ENCODE measurements at regions not wholly inside any gene's neighbourhood (a gene's known extent, or its start where the extent isn't known, plus 50 kb on each side); places are given as distances from the start of the nearest gene placed in this dataset.

- no peak overlapping the region for H3K27ac Mint-ChIP-seq
- no peaks in the 10 kb centered on the region for H3K4me1 ChIP-seq (ENCODE audit: control insufficient read depth, insufficient read depth, low read length)
- H3K4me3 Mint-ChIP-seq = no peak overlapping the region
- H3K36me3 ChIP-seq (ENCODE audit: control insufficient read depth, insufficient read depth, low read length) = no peaks in the 10 kb centered on the region
- no peak overlapping the region for H3K27ac ChIP-seq (ENCODE audit: low read depth, low read length)
- no peak overlapping the region for H3K9ac ChIP-seq (ENCODE audit: extremely low read depth, low read length, poor library complexity, severe bottlenecking)
- H3K4me3 ChIP-seq (ENCODE audit: low read length) = no peak overlapping the region
- 94 to 100% methylated on average over 2 to 3 of the region's 3 CpGs for WGBS, 2 experiments (ENCODE audit: insufficient coverage in 1 of 2, insufficient read length in 1 of 2)
- DNase-seq = no peak
- H3K36me3 Mint-ChIP-seq (ENCODE audit: low read depth) = no peaks in the 10 kb centered on the region
- H3K27me3 Mint-ChIP-seq (ENCODE audit: insufficient read depth) = no peaks in the 10 kb centered on the region
- TF ChIP-seq, protein P1, sequence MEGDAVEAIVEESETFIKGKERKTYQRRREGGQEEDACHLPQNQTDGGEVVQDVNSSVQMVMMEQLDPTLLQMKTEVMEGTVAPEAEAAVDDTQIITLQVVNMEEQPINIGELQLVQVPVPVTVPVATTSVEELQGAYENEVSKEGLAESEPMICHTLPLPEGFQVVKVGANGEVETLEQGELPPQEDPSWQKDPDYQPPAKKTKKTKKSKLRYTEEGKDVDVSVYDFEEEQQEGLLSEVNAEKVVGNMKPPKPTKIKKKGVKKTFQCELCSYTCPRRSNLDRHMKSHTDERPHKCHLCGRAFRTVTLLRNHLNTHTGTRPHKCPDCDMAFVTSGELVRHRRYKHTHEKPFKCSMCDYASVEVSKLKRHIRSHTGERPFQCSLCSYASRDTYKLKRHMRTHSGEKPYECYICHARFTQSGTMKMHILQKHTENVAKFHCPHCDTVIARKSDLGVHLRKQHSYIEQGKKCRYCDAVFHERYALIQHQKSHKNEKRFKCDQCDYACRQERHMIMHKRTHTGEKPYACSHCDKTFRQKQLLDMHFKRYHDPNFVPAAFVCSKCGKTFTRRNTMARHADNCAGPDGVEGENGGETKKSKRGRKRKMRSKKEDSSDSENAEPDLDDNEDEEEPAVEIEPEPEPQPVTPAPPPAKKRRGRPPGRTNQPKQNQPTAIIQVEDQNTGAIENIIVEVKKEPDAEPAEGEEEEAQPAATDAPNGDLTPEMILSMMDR (conservative IDR thresholded peaks at IDR 0.05) = no peak
- peaks cover 11% of the 10 kb centered on the region for H3K4me1 Mint-ChIP-seq
- no peaks in the 10 kb centered on the region for H3K9me3 Mint-ChIP-seq
- H3K9me3 ChIP-seq (ENCODE audit: control insufficient read depth, low read length) = no peaks in the 10 kb centered on the region
- H3K27me3 ChIP-seq (ENCODE audit: control insufficient read depth, insufficient read depth, low read length, poor library complexity, severe bottlenecking) = no peaks in the 10 kb centered on the region
Observed at GRCh38 chr5:34501840-34502239, 154.3 kb upstream of the RAI14 start.

DNA sequence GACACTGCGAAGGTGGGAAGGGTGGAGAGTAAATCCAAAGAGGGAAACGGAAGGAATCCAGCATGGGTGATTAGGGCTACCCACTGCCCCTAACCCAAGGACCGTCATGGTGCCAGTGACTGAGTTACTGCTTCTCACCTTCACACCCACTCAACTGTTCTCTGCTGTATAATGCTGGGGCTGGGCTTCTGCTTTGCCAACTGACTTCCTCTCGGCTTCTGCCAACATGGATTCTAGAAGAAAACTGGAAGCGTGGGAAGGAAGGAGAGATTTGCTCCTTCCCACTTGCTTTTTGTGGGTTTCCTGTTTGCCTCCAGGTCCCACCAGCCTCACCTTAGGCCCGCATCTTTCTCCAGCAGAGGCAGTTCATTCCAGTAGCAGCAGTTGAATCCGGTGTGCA, 153.5 kb upstream of the RAI14 start:
- no peak for DNase-seq
- Histone ChIP-seq H3K27ac (ENCODE audit: low read depth, low read length) (no peak overlapping the region), H3K27me3 (ENCODE audit: control insufficient read depth, insufficient read depth, low read length, poor library complexity, severe bottlenecking) (no peaks in the 10 kb centered on the region), H3K36me3 (ENCODE audit: control insufficient read depth, insufficient read depth, low read length) (no peaks in the 10 kb centered on the region), H3K9ac (ENCODE audit: extremely low read depth, low read length, poor library complexity, severe bottlenecking) (no peak overlapping the region), H3K9me3 (ENCODE audit: control insufficient read depth, low read length) (no peaks in the 10 kb centered on the region), H3K4me3 (ENCODE audit: low read length) (no peak overlapping the region), H3K4me1 (ENCODE audit: control insufficient read depth, insufficient read depth, low read length) (no peaks in the 10 kb centered on the region)
- H3K4me3 Mint-ChIP-seq = no peak overlapping the region
- peaks cover 10% of the 10 kb centered on the region for H3K4me1 Mint-ChIP-seq
- no peaks in the 10 kb centered on the region for H3K9me3 Mint-ChIP-seq
- TF ChIP-seq, protein P1 (conservative IDR thresholded peaks at IDR 0.05) = no peak
- no peaks in the 10 kb centered on the region for H3K36me3 Mint-ChIP-seq (ENCODE audit: low read depth)
- 91 to 95% methylated on average over 6 to 7 of the region's 7 CpGs for WGBS, 2 experiments (ENCODE audit: insufficient coverage in 1 of 2, insufficient read length in 1 of 2)
- no peak overlapping the region for H3K27ac Mint-ChIP-seq
- no peaks in the 10 kb centered on the region for H3K27me3 Mint-ChIP-seq (ENCODE audit: insufficient read depth)

DNA sequence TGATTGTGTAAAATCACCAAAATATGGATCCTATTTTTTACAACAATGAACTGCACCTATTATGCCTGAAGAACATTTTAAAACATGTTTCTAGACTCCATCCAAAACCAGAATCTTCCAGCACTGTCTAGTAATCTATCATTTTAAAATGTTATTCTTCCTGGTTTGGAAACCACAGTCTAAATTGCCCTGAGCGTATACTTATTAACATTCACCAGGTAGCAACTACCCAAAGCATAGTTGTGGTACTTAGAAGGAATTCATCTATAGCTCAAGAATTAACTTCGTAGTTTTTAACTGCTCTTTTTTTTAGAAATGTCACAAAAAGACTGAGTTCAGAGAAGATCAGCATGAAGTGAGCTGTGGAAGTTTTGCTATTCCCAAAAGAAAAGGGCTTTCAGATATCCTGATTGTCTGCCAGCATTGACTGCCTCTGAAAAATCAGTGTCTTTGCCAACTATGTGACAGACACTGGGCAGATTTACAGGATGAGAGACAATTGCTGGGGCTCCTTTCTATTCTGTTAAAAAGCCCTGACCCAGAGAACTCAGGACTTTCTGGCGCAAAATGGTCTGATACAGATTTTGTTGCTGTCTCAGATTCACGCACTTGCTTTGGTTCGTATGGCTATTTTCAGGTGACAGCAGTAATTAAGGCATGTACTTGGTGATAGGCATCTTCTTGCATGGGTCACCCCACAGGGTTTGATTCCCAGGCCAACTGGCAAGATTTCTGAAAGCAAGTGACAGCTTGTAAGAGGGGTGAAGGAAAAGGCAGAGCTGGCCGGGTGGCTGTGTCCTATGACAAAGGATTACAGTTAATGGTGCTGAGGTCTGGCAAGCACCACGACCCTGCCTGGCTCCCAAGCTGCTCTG, 152.5 kb upstream of the RAI14 start:
- no peaks in the 10 kb centered on the region for H3K4me1 ChIP-seq (ENCODE audit: control insufficient read depth, insufficient read depth, low read length)
- no peaks in the 10 kb centered on the region for H3K9me3 Mint-ChIP-seq
- no peaks in the 10 kb centered on the region for H3K9me3 ChIP-seq (ENCODE audit: control insufficient read depth, low read length)
- H3K27me3 ChIP-seq (ENCODE audit: control insufficient read depth, insufficient read depth, low read length, poor library complexity, severe bottlenecking) = no peaks in the 10 kb centered on the region
- no peak overlapping the region for H3K27ac Mint-ChIP-seq
- H3K4me1 Mint-ChIP-seq = peaks cover 8% of the 10 kb centered on the region
- no peaks in the 10 kb centered on the region for H3K36me3 Mint-ChIP-seq (ENCODE audit: low read depth)
- H3K27me3 Mint-ChIP-seq (ENCODE audit: insufficient read depth) = no peaks in the 10 kb centered on the region
- H3K36me3 ChIP-seq (ENCODE audit: control insufficient read depth, insufficient read depth, low read length) = no peaks in the 10 kb centered on the region
- no peak overlapping the region for H3K27ac ChIP-seq (ENCODE audit: low read depth, low read length)
- no peak for DNase-seq
- TF ChIP-seq, protein P1 (conservative IDR thresholded peaks at IDR 0.05) = no peak
- no peak overlapping the region for H3K9ac ChIP-seq (ENCODE audit: extremely low read depth, low read length, poor library complexity, severe bottlenecking)
- H3K4me3 Mint-ChIP-seq = no peak overlapping the region
- H3K4me3 ChIP-seq (ENCODE audit: low read length) = no peak overlapping the region
- 88 to 95% methylated on average over 6 to 7 of the region's 7 CpGs for WGBS, 2 experiments (ENCODE audit: insufficient coverage in 1 of 2, insufficient read length in 1 of 2)

All from endodermal cell (in vitro differentiated cells).